Amniotic epithelial cell (primary cell): ENCODE measurements at regions not wholly inside any gene's neighbourhood (a gene's known extent, or its start where the extent isn't known, plus 50 kb on each side); places are given as distances from the start of the nearest gene placed in this dataset.

Source experiments
- DNase-seq: peaks from one replicate; pipeline ENCODE4 v3.0.0-alpha.2; 2010; ENCODE audit warnings: low read depth

DNA sequence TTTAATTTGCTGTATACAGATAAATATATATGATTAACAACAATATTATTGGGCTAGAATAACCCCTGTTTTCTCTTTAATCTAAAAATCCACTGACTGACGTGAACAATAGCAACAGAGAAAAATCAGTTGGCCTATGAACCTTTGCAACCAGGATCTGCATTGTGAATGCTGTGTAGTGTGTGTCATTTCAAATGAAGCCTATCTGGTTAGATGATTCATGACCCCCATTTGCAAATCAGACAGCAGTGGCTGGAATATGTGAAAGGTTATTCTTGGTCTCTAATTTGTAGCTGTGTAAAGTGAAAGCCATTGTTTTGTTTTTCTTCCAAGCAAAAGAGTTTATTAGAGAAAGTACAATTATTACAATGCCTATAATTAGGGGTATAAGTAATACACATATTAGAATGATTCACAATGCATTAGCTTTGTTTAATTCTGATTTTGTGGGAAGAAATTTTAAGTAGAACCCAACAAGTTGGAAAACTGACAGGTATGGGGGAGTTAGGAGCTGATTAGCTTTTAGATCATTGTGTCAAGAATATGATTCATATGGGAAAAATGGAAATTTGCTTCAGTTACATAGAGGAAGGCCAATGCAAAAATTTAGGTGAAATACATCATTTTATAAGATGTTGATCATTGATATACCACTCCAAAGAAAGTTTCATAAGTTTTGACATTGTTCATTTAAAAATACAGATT lies 1362.2 kb upstream of the TMEFF2 start:
- no peak for DNase-seq

DNA sequence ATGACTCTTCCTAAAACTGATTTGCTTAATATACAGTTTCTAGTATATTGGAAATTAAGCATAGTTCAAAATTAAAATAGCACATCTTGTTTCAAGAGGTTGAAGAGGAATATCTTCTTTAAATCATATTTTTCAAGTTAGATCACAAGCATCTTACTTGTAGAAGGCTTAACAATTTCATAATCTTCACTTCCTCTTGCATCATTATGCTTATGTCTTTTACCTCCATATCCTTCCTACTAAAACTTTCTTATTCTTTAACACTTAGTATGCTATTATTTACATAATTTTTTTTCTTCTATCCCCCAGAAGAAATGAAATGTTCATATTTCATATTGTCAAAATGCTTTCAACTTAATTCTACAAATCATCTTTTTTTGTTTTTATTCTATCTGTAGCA lies 1354.9 kb upstream of the TMEFF2 start:
- no peak for DNase-seq

DNA sequence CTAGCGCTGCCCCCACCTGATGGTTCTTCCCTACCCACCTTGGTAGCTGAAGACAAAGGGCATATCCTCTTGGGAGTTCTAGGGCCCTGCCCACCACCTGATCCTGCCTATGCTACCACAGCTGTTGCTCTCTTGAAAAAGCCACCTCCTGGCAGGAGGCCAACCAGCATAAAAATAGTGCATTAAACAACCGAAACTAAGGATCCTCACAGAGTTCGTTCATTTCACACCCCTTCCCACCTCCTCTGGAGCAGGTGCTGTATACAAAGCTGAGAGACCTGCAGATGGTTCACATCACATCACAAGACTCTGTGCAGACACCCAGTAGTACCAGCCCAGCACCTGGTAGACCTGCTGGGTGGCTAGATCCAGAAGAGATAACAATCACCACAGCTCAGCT lies 1348.0 kb upstream of the TMEFF2 start:
- no peak for DNase-seq

DNA sequence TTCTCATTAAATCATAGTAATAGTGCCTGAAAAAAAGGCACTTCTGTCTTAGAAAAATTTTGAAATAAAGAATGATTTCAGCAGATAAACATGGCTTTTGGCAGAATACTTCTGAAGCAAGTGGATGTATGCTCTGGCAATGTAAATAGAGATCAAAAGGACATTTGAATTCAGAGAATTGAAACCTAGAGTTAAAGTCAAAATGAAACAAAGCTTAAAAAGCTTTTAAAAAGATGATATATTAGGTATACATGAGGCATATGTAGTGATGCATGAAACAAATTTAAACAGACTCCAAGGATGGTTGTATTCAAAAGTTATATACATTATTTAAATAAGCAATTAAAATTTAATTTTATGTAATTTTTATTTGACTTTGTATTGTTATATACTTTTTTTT lies 1344.5 kb upstream of the TMEFF2 start:
- DNase-seq, result no peak

DNA sequence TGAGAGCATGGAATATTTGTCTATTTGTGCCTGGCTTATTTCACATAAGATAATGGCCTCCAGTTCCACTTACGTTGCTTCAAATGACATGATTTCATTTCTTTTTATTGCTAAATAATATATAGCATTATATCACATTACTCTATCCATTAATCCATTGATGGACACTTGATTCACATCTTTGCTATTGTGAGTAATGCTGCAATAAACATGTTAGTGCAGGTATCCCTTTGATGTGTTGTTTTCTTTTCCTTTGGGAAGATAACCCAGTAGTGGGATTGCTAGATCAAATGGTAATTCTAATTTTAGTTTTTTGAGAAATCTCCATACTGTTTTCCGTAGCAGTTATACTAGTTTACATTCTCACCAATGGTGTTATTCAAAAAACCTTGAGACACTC lies 1343.3 kb upstream of the TMEFF2 start:
- DNase-seq, result no peak

DNA sequence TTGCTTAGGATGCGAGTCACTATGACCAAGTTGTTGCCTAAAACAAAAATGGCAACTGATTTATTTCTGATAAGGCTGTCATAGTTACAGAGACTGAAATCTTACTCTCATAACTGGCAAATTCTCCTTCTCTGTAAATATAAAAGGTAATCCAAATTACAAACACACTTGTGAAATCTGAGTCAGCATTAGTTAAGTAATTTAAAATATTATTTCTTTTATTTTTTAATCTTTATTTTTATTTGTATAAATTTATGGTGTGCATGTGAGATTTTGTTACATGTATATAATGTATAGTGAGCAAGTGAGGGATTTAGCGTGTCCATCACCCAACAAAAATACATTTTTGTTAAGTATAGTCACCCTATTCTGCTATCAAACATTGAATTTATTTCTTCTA lies 1342.8 kb upstream of the TMEFF2 start:
- DNase-seq, result no peak

DNA sequence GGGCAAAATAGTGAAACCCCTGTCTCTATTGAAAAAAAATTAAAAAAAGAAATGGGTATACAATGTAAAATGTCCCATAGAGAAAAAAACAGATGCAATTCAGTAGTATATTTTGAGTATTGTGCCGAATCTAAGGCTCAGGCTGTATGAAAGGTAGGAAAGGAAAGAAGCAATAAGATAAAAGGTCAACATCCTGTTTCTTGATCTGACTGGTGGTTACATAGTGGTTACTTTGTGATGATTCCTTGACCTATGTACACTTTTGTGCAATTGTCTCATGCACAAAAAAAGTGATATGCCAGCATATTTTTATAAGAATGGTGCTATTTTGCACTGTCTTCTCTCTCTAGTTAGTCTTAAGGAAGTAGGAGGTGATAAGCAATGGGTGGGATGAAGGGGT lies 1333.7 kb upstream of the TMEFF2 start:
- DNase-seq, result no peak

DNA sequence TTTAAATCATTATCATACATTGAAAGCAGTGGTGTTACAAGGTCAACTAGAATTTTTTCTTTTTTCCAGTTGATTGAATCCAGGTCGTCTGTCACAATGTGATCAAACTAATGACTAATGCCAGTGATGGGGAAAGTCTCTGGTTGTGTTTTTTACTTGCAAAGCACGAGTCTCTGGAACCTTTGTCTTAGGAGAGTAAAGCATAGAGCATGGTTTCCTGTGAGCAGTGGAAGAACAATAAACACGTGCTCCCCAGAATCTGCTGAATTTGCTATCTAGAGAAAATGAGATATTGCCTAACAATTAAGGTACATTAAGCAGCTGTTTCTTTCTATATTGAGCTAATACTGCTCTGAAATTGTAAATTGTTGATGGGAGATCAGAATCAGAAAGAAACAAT lies 1332.4 kb upstream of the TMEFF2 start:
- DNase-seq, result no peak

DNA sequence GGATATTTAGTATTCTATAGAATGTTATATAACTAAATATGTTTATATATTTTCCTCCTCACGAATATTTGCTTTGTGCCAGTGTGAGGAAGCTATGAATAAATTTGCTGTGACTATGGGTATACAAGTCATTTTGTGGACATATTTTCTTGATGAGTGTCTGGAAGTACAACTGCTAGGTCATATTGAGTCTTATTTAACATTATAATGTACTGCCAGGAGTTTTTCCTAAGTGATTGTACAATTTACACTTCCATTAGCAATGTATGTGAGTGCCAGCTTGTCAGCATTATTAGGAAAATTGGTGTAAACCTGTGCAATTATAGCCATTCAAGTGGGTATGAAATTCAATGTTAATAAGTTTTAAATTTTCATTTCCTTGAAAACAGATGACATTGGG lies 1328.9 kb upstream of the TMEFF2 start:
- no peak for DNase-seq

DNA sequence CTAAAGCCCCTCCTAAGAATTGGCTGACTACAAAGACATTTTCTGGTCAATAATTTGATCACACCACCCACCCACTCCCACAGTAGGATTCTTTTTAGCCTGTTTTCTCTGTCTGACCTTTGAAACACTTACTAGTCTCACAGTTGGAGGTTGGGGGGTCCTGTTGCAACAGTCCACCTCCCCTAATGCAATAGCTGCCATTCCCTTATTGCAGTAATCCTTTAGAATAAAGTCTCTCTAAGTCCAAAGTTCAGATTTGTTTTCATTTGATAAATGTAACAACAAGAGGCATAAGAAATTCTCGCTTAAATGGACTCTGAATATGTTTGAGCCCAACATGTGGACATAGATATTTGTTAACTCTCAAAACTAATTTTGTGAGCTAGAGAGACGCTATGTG lies 1326.8 kb upstream of the TMEFF2 start:
- no peak for DNase-seq

DNA sequence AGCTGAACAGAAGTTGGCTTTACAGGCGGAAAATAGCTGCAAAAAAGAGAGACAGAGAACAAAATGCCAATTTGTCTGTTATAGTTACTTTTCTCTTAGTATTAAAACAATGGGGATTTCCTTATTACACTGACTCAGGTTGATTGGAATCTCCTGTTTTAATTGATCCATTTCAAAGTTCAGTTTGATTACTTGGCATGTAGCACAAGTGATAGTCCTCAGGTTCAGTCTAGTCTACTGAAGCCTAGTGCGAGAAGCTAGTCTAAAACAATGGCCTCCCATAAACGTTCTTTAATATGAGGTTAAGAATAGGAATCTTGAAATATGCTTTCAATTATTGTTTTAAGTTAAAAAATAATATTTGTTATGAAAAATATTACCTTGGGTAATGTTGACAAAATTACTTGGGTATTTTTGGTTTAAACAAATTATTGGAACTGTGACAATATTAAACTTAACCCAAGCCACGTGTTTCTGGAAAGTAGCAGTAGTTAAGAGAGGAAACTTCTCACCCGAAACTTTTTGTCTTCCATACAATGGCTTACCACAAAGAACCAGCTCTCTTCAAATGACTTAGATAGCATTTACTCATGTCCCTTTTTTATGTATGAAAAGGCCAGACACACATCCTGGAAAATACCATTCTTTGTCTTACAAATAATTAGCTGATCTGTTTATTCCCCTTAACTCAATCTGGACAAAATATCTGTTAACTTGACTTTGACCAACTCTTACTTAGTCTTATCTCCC lies 1326.2 kb upstream of the TMEFF2 start:
- DNase-seq, result no peak

DNA sequence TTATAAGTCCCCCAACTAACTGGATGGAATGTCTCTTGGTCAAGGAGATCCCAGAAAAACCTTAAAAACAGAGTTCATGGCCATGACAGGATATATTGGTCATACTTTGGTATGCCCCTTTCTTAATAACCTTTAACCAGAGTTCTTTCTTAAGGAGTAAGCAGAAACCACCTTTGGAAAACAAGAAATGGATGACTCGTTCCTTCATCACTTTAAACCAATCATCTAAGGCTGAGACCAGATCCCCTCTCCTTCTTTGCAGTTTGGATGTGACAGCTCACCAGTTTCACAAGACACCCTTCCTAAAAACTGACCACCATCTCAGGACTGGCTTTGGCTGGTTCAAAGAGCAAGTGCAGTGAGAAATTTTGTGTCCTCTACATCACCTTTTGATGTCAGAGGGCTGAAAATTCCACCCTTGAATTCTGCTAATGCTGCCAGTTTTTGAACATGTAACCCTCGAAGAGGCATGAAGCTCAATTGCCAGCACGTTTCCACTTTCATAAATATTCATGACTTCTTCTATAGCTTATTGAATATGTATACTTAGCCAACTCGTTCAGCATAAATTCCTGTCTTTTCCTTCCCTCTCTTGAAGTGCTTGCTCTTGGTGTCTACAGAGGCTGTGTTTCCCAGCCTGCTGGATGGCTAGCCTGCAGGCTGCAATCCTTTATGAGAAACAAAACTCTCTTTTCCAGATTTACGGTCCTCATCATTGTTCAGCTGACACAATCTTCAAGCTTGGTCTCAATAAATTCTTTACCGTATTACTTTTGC lies 1323.5 kb upstream of the TMEFF2 start:
- DNase-seq, result peak; percentile 0

DNA sequence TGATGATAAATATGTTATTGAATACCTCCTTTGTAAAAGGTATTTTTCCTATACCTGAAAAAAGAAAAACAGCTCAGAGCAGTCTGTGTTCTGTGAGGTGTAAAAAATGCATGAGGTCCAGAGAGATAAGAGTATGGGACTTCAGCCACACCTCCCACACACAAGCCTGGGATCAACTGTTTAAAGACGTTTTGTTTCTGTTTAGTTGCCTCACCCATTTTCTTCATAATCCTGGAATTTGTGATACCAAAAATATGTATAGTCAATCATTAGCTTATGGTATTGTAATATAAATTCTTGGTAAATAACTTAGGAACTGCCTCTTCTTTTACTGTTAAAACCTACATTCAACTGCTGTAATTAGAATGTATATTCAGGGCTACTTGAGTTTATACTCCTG lies 1322.9 kb upstream of the TMEFF2 start:
- no peak for DNase-seq

DNA sequence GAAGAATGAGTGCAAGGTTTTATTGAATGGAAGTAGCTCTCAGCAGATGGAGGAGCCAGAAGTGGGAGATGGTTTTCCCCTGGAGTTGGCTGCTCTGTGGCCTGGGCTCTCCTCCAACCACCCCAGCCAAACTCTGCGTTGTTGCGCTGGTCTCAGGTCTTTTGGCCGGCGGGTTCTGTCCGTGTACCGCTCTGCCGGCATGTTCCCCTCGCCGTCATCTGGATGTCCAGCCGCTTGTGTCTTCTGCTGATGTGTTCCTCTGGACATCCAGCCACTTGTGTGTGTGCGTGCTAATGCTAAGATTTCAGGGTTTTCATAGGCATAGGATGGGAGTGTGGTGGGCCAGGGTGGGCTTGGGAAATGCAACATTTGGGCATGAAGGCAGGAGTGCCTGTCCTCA lies 1311.3 kb upstream of the TMEFF2 start:
- no peak for DNase-seq

DNA sequence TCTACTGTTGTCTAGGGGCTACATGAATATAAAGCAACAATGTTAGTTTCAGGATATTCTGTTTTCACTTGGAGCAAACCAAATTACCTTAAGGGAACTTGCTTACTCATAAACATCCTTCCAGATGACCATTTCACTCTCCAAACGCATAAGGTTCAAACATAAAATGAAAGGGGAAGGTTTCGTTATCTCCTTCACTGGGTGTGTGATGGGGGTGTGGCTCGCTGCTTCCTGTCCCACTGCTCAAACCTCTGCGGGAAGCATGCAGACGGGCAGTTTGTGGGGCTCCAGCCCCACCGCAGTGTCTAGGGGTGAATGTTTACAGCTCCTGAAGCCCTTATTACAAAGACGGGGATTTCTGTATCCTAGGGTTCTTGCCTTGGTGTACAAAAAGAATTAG lies 1310.9 kb upstream of the TMEFF2 start:
- no peak for DNase-seq

DNA sequence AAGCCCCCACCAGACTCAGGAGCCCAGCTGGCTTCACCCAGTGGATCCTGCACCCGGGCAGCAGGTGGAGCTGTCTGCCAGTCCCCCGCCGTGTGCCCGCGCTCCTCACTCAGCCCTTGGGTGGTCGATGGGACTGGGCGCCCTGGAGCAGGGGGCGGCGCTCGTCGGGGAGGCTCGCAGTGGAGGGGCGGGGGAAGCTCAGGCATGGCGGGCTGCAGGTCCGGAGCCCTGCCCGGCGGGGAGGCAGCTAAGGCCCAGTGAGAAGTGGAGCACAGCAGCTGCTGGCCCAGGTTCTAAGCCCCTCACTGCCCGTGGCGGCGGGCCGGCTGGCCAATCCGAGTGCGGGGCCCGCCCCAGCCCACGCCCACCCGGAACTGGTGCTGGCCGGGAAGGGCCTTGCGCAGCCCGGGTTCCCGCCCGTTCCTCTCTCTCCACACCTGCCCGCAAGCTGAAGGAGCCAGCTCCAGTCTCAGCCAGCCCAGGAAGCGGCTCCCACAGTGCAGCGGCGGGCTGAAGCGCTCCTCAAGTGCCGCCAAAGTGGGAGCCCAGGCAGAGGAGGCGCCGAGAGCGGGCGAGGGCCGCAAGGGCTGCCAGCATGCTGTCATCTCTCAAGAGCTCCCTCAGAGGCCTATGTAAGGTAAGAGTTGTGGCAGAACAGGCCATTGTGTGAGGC lies 1307.8 kb upstream of the TMEFF2 start:
- DNase-seq, result no peak

DNA sequence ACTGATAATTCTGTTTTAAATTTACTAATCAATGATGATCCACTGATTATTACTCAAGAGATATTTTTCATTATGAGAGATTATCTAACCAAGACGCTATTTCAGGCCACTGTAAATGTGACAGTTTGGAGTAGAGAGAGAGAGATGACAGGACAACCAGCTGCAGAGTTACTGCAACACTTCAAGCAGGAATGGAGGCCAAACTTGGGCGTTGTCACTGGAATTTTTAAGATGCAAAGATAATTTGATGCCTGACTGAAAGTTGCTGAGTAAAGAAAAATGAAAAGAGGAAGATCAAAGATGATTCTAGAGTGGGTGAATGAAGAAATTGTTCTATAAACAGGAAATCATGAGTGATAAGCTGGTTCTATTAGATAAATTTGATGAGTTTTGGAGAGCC lies 1302.1 kb upstream of the TMEFF2 start:
- DNase-seq, result no peak

DNA sequence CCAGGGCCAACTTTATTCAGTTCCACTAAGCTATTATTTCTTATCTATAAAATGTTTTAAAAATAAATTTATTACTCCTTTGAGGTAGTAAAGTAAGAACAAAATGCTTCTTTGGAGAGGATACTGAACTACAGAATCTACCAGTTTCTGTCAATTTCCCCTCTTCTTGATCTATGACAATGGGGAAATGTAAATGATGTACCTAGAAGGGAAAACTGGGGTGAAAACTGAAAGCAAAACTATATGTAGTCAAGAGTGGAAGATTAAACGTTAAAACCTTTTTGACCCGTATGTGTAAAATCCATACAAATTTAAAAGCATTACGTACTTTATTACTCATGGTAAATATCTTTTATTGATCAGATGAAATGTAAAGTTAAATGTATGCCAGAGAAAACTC lies 1287.8 kb upstream of the TMEFF2 start:
- no peak for DNase-seq

DNA sequence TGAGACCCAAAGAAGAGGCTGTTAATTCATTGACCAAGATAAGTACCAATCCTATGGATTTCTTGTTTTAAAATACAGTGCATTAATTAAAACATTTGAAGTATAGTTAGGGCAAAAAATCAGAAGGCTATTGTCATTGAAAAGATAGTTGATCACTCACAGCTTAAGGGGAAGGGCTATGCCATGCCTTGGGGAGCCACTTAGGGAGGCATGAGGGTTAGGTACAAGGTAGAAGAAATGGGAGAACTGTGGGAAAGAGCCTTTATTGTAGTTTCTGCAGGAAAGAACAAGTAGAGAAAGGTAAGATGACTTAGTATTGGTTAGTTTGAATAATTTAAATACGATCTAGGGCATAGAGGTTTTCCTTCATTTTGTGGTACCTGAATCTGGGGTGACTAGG lies 1285.5 kb upstream of the TMEFF2 start:
- DNase-seq, result no peak

DNA sequence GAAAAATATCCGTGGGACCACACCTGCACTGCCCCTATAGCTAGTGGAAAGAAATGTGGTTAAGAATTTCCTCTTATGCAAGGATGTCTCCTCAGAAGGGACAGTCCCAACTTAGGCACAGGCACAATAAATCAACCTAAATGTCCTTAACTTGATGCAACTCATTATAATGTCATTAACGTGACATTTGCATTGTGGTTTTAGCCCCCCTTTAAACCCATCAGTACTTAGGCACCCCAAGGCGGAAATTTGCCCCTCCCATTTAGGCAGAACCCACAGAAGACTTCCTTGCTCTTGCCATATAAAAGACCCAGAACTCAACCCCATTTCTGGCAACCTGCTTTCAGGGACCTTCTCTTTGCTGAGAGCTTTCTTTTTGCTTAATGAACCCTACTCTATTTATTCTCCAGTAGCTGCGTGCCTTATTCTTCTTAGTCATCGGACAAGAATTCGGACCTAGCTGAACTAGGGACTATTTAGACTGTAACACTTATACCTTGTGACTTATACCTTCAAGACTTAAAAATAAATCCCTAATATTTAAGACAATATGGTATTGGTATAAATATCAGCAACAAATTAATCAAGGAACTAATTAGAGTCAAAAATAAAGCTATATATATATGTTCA lies 1281.6 kb upstream of the TMEFF2 start:
- no peak for DNase-seq

DNA sequence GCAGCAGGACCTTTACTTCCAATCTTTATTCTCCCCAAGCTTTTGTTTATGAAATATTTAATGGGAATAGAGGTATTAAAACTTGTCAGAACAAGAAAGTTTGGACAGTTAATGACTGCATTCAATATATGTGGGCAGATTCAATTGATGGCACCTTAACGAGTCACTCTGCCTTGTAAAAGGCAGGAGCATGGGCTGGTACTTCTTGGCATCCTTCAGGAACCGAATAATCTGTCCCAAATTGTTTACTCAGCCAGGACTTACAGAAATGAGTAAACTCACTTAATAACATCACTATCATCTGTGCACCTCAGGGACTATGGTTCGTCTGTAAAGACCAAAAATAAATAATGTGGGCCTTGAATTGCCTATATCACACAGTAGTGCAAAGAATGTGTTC lies 1280.3 kb upstream of the TMEFF2 start:
- DNase-seq, result no peak

DNA sequence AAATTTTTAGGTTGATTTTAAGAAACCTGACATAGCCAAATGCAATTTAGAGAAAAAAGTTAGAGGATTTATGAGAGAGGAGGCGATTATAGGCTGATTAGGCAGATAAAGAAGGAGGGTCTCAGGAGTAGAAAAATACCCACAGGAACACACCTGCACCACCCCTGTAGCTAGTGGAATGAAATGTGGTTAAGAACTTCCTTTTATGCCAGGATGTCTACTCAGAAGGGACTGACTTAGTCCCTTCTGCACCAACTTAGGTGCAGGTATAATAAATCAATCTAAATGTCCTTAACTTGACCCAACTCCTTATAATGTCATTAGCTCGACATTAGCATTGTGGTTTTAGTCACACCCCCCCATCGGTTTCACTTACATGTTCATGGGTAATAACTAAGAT lies 1274.5 kb upstream of the TMEFF2 start:
- DNase-seq, result no peak
